ENCODE measurements at regions not wholly inside any gene's neighbourhood (a gene's known extent, or its start where the extent isn't known, plus 50 kb on each side); places are given as distances from the start of the nearest gene placed in this dataset.
"Not testable (repeated sequence)": the region's sequence is repeated elsewhere in the genome, so short reads cannot be mapped to it uniquely, and the experiment has no call there.

GRCh38 chr7:56697058-56697457 lies 435.2 kb downstream of the ZNF479 start:
- H3K27me3 Mint-ChIP-seq (ENCODE audit: low read depth); H3K27ac Mint-ChIP-seq; DNase-seq (ENCODE audit: low spot score); ATAC-seq; POLR2A ChIA-PET; H3K4me3 Mint-ChIP-seq; CTCF ChIA-PET; H3K4me1 Mint-ChIP-seq: not testable (repeated sequence)
- Mint-ChIP-seq H3K9me3 (peaks cover 70% of the 10 kb centered on the region), H3K36me3 (peaks cover 63% of the 10 kb centered on the region)

GRCh38 chr7:56686276-56686859 lies 445.9 kb downstream of the ZNF479 start:
- Mint-ChIP-seq H3K36me3 (peaks cover 64% of the 10 kb centered on the region), H3K4me3 (no peak overlapping the region), H3K4me1 (no peaks in the 10 kb centered on the region), H3K27ac (no peak overlapping the region), H3K9me3 (peaks cover 77% of the 10 kb centered on the region), H3K27me3 (ENCODE audit: low read depth) (peaks cover 14% of the 10 kb centered on the region)
- ATAC-seq (no peak), DNase-seq (ENCODE audit: low spot score) (no peak)
- ChIA-PET CTCF (no interaction called here), POLR2A (no interaction called here)
- no peak for TF ChIP-seq ZBTB21 (CRISPR knock-in tag; IDR thresholded peaks at IDR 0.05; ENCODE audit: borderline replicate concordance)

GRCh38 chr7:56639173-56639746 lies 493.0 kb downstream of the ZNF479 start:
- Mint-ChIP-seq H3K36me3 (peaks cover 69% of the 10 kb centered on the region), H3K9me3 (peaks cover 72% of the 10 kb centered on the region)

GRCh38 chr7:56609852-56610355 lies 493.7 kb upstream of the NUPR2 start:
- Mint-ChIP-seq H3K4me3 (no peak overlapping the region), H3K4me1 (no peaks in the 10 kb centered on the region), H3K9me3 (peaks cover 76% of the 10 kb centered on the region), H3K36me3 (peaks cover 80% of the 10 kb centered on the region), H3K27ac (no peak overlapping the region), H3K27me3 (ENCODE audit: low read depth) (peaks cover 14% of the 10 kb centered on the region)
- DNase-seq (ENCODE audit: low spot score): no peak
- TF ChIP-seq CREB1 (CRISPR knock-in tag; IDR thresholded peaks at IDR 0.05) (no peak), MAX (CRISPR knock-in tag; IDR thresholded peaks at IDR 0.05) (no peak), GABPB1 (CRISPR knock-in tag; IDR thresholded peaks at IDR 0.05) (no peak), ZNF423 (CRISPR knock-in tag; IDR thresholded peaks at IDR 0.05) (no peak), ATF3 (CRISPR knock-in tag; conservative IDR thresholded peaks at IDR 0.05) (no peak), ZNF425 (CRISPR knock-in tag; conservative IDR thresholded peaks at IDR 0.05) (no peak), MYBL2 (CRISPR knock-in tag; IDR thresholded peaks at IDR 0.05) (no peak), CBFB (CRISPR knock-in tag; IDR thresholded peaks at IDR 0.05; ENCODE audit: low read depth) (no peak), CREM (CRISPR knock-in tag; IDR thresholded peaks at IDR 0.05) (no peak)
- no peak for ATAC-seq
- ChIA-PET CTCF (no interaction called here), POLR2A (no interaction called here)

More at GRCh38 chr7:56639173-56639746, 493.0 kb downstream of the ZNF479 start:
- ATAC-seq: no peak
- ChIA-PET CTCF (no interaction called here), POLR2A (no interaction called here)
- TF ChIP-seq GRHL2 (CRISPR knock-in tag; IDR thresholded peaks at IDR 0.05; ENCODE audit: insufficient replicate concordance, severe bottlenecking) (no peak), FOXJ3 (CRISPR knock-in tag; IDR thresholded peaks at IDR 0.05; ENCODE audit: borderline replicate concordance) (no peak), HMGA2 (CRISPR knock-in tag; IDR thresholded peaks at IDR 0.05) (no peak), E2F5 (CRISPR knock-in tag; IDR thresholded peaks at IDR 0.05) (no peak), NFYB (CRISPR knock-in tag; conservative IDR thresholded peaks at IDR 0.05; ENCODE audit: low read depth) (no peak), EMX1 (CRISPR knock-in tag; IDR thresholded peaks at IDR 0.05) (no peak), MLX (CRISPR knock-in tag; IDR thresholded peaks at IDR 0.05) (no peak), ZNF263 (CRISPR knock-in tag; IDR thresholded peaks at IDR 0.05; ENCODE audit: low read depth) (no peak), ZNF232 (CRISPR knock-in tag; IDR thresholded peaks at IDR 0.05) (no peak), E2F1 (CRISPR knock-in tag; IDR thresholded peaks at IDR 0.05) (no peak), PRRX2 (CRISPR knock-in tag; IDR thresholded peaks at IDR 0.05) (no peak), E2F4 (CRISPR knock-in tag; IDR thresholded peaks at IDR 0.05; ENCODE audit: borderline replicate concordance, low read depth) (no peak), SP1 (CRISPR knock-in tag; conservative IDR thresholded peaks at IDR 0.05) (no peak), RELA (CRISPR knock-in tag; IDR thresholded peaks at IDR 0.05; ENCODE audit: borderline replicate concordance) (no peak)
- Mint-ChIP-seq H3K27ac (no peak overlapping the region), H3K4me3 (no peak overlapping the region), H3K27me3 (ENCODE audit: low read depth) (peaks cover 5% of the 10 kb centered on the region; the same call in 1 of the 2 replicates), H3K4me1 (no peaks in the 10 kb centered on the region)
- DNase-seq (ENCODE audit: low spot score): no peak

Data from WTC11 (cell line).